LNCAP (cell line): ENCODE measurements at regions not wholly inside any gene's neighbourhood (a gene's known extent, or its start where the extent isn't known, plus 50 kb on each side); places are given as distances from the start of the nearest gene placed in this dataset.

Experiments used
- CTCF ChIP-seq: fragments of 450-650 bp; IDR thresholded peaks from 2 replicates; pipeline ENCODE4 v1.5.1; 2017; ENCODE audit warnings: mild to moderate bottlenecking

GRCh38 chr4:123980736-123981300, 584.2 kb downstream of the SPRY1 start:
- TF ChIP-seq CTCF, result no peak

GRCh38 chr4:123984886-123985285, 588.3 kb downstream of the SPRY1 start:
- TF ChIP-seq CTCF, result no peak

GRCh38 chr4:123986268-123986798, 589.7 kb downstream of the SPRY1 start:
- no peak for TF ChIP-seq CTCF

GRCh38 chr4:123987408-123987807, 590.8 kb downstream of the SPRY1 start:
- TF ChIP-seq CTCF, result no peak

GRCh38 chr4:123990310-123990870, 593.8 kb downstream of the SPRY1 start:
- TF ChIP-seq CTCF, result no peak

GRCh38 chr4:123994917-123995316, 598.3 kb downstream of the SPRY1 start:
- no peak for TF ChIP-seq CTCF

GRCh38 chr4:123995936-123996335, 599.3 kb downstream of the SPRY1 start:
- no peak for TF ChIP-seq CTCF
